ENCODE measurements at regions not wholly inside any gene's neighbourhood (a gene's known extent, or its start where the extent isn't known, plus 50 kb on each side); places are given as distances from the start of the nearest gene placed in this dataset.

DNA sequence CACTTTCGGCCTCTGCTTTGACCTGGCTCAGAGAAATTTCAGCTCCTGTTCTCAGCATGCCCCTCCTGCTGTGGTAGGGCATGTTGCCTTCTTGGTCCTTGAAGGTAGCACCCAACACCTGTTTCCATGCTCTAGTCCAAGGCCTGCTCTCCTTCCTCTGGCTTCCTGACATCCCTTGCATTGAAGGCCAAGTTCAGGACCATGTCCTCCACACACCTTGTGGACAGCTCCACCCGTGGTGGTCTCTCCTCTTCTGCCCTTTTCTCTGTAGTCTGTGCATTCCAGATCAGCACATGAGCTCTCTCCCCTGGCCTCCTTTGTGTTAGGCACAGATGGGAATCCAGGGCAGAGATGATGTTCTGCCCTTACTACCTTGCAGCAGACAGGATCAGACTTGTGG lies 225.3 kb downstream of the ADAMTS15 start:
- Mint-ChIP-seq H3K27me3 (ENCODE audit: unreplicated experiment) (no peaks in the 10 kb centered on the region), H3K4me1 (ENCODE audit: unreplicated experiment) (no peaks in the 10 kb centered on the region)
- TF ChIP-seq CTCF (IDR thresholded peaks at IDR 0.05; ENCODE audit: unreplicated experiment): no peak

DNA sequence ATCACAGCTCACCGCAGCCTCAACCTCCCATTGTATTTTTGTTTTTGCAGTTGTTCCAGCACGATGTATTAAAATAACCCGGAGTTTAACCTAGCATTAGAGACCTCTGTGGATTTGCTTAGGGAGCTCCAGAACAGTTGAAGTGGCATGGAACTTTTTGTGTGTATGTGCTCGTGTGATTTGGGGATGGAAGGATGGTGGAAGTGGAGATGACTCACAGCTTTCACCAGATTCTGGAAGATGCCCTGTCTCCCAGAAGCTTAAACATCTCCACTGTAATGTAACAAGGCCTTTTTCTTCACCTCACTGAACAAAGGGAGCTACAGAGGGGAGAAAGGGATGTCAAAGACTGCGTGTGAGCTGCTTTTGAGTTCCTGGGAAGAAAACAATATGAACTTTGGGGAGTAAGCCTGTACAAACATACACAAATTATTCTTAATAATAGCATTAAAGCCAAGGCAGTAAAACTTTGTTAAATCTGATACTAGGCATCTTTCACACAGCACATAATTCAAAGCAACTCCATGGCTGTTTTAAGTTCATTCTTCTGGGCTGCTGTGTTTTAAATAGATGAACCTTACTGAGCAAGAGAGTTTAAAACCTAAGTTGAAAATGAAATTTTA lies 226.4 kb downstream of the ADAMTS15 start:
- no peak for TF ChIP-seq CTCF (IDR thresholded peaks at IDR 0.05; ENCODE audit: unreplicated experiment)
- no peaks in the 10 kb centered on the region for H3K4me1 Mint-ChIP-seq (ENCODE audit: unreplicated experiment)
- DNase-seq (ENCODE audit: low spot score): no peak
- H3K27ac Mint-ChIP-seq (ENCODE audit: unreplicated experiment): no peak overlapping the region
- H3K36me3 Mint-ChIP-seq (ENCODE audit: low read depth, unreplicated experiment): no peaks in the 10 kb centered on the region
- no peak overlapping the region for H3K4me3 Mint-ChIP-seq (ENCODE audit: unreplicated experiment)
- no peaks in the 10 kb centered on the region for H3K9me3 Mint-ChIP-seq (ENCODE audit: unreplicated experiment)
- no peaks in the 10 kb centered on the region for H3K27me3 Mint-ChIP-seq (ENCODE audit: unreplicated experiment)

More for the DNA sequence above, 225.3 kb downstream of the ADAMTS15 start:
- no peaks in the 10 kb centered on the region for H3K36me3 Mint-ChIP-seq (ENCODE audit: low read depth, unreplicated experiment)
- H3K4me3 Mint-ChIP-seq (ENCODE audit: unreplicated experiment): no peak overlapping the region
- DNase-seq (ENCODE audit: low spot score): no peak
- H3K9me3 Mint-ChIP-seq (ENCODE audit: unreplicated experiment): no peaks in the 10 kb centered on the region
- H3K27ac Mint-ChIP-seq (ENCODE audit: unreplicated experiment): no peak overlapping the region

DNA sequence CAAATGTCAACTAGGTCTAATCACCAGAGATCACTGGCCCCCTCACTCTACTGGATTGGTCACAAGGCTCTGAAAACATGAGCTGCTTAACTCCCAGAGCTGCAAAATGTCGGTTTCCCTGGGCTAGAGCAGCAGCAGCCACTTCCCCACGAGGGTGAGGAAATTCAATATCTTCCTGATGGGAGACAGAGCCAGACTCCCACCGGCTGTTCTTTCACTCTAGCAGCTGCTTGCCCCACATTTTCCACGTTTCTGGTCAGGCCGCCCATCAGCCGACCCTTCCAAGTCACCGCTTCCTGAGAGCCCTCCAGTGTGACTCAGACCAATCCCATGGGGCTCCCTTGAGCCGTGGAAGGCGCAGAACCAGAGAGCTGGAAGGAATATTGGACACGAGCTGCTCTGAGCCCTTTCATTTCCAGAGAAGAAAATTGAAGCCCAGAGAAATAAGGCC lies 227.0 kb downstream of the ADAMTS15 start:
- H3K9me3 Mint-ChIP-seq (ENCODE audit: unreplicated experiment): no peaks in the 10 kb centered on the region
- DNase-seq (ENCODE audit: low spot score): no peak
- no peaks in the 10 kb centered on the region for H3K36me3 Mint-ChIP-seq (ENCODE audit: low read depth, unreplicated experiment)
- no peak overlapping the region for H3K4me3 Mint-ChIP-seq (ENCODE audit: unreplicated experiment)
- no peak for TF ChIP-seq CTCF (IDR thresholded peaks at IDR 0.05; ENCODE audit: unreplicated experiment)
- no peaks in the 10 kb centered on the region for H3K27me3 Mint-ChIP-seq (ENCODE audit: unreplicated experiment)
- H3K4me1 Mint-ChIP-seq (ENCODE audit: unreplicated experiment): no peaks in the 10 kb centered on the region
- H3K27ac Mint-ChIP-seq (ENCODE audit: unreplicated experiment): no peak overlapping the region

- no peaks in the 10 kb centered on the region for H3K4me1 Mint-ChIP-seq (ENCODE audit: unreplicated experiment)
- no peaks in the 10 kb centered on the region for H3K27me3 Mint-ChIP-seq (ENCODE audit: unreplicated experiment)
- no peak overlapping the region for H3K27ac Mint-ChIP-seq (ENCODE audit: unreplicated experiment)
Observed at GRCh38 chr11:130675917-130676316, 227.5 kb downstream of the ADAMTS15 start.

More at GRCh38 chr11:130675917-130676316, 227.5 kb downstream of the ADAMTS15 start:
- no peak for TF ChIP-seq CTCF (IDR thresholded peaks at IDR 0.05; ENCODE audit: unreplicated experiment)
- DNase-seq (ENCODE audit: low spot score): no peak
- no peaks in the 10 kb centered on the region for H3K36me3 Mint-ChIP-seq (ENCODE audit: low read depth, unreplicated experiment)
- no peaks in the 10 kb centered on the region for H3K9me3 Mint-ChIP-seq (ENCODE audit: unreplicated experiment)
- no peak overlapping the region for H3K4me3 Mint-ChIP-seq (ENCODE audit: unreplicated experiment)
